ENCODE measurements at regions not wholly inside any gene's neighbourhood (a gene's known extent, or its start where the extent isn't known, plus 50 kb on each side); places are given as distances from the start of the nearest gene placed in this dataset.
"Not testable (repeated sequence)": the region's sequence is repeated elsewhere in the genome, so short reads cannot be mapped to it uniquely, and the experiment has no call there.

- DNase-seq, result not testable (repeated sequence)
These were observed 88.8 kb upstream of the MYLIP start for GRCh38 chr6:16039892-16040627.

- no peak for DNase-seq
These were observed 89.9 kb upstream of the MYLIP start for GRCh38 chr6:16038938-16039337.

DNA sequence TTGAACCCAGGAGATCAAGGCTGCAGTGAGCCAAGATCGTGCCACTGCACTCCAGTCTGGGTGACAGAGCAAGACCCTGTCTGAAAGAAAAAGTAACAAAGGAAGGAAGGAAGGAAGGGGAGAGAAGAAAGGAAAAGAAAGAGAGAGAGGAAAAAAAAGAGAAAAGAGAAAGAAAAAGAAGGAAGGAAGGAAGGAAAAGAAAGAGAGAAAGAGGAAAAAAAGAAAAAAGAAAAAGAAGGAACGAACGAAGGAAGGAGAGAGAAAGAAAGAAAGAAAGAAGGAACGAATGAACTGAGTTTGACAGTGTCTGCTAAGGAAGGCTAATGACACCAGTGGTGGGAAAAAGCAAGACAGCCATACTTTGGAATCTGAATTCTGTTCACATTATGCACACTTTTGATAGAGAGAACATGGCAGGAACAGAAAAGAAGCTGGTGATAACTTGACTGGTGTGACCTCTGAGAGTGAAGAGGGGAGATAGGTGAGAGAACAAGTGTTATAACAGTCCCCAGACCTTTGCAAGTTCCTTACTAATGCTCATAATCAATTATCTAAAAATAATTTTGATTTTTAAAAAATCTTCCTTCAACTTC lies 93.3 kb upstream of the MYLIP start:
- DNase-seq, result no peak

GRCh38 chr6:16033214-16033613 lies 95.7 kb upstream of the MYLIP start:
- DNase-seq, result no peak

- no peak for DNase-seq
These were observed 97.5 kb upstream of the MYLIP start for GRCh38 chr6:16031278-16031981.

DNA sequence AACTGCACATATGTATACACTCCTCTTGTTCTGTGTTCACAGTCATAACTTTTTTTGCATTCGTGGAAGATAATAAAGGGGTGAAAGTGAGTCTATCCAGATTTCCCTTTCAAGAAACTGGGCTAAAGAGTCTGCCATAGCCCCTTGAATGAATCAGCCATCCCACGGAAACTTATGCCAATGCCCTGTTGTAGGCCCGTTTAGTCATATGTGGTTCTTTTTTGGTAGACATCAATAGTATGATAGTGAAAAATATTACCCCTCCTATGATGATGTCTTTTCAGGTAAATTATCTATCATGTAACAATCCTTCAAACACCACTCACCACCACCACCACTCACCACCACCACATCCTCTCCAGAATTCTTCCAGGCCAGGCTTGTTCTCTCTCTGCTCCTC lies 99.9 kb upstream of the MYLIP start:
- no peak for DNase-seq

DNA sequence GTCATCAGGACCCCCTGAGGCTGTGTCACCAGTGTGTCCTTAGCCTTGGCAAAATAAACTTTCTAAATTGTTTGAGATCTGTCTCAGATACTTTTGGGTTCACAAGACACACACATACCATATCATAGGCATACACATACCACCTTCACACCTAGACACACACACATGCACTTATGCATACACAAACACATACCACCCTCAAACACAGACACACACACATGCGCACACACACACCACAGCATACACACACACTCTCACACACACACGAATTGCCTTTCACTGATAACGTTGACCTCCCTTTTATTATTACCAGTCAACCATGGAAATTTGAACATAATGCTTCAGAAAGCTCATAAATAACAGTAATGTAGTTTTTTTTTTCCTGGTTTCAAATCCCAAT lies 108.6 kb upstream of the MYLIP start:
- no peak for DNase-seq

- no peak for DNase-seq
These were observed 109.4 kb upstream of the MYLIP start for GRCh38 chr6:16019462-16019861.

DNA sequence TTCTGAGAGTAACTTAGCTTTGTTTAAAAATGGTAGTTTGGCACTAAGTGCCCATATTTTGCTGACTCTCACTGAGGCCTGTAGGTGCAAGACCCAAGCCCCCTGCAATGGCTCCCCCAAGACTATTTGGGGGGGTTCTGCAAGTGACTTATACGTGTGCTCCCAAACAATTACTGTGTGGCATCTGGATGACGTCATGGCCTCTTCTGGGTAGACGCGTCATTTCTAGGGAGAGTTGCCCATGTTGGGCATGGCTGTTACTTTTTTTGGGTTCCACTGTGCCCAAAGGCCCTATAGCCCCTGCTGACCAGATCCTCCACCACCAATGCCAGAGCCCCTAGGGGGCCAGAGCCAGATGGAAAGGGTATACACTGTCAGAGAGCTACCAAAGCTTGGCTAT lies 110.3 kb upstream of the MYLIP start:
- no peak for DNase-seq

GRCh38 chr6:16014325-16014724 lies 114.6 kb upstream of the MYLIP start:
- not testable (repeated sequence) for DNase-seq

DNA sequence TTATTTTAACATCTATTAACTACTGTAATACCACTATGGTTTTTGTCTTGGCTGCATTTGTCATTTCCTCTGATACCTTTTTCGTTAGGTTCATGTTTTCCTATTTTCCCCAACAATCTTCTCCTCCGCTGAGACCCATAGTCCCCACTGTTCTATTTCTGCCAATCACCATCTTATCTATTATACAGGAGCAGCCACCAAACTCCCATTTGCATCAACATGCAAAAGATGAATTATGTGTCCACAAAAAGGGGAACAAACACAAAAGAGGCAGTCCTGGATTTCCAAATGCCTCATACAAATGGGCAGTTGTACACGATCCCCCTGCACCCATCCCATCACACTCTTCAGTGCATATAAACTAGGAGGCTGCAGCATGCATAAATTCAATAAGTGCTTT lies 121.7 kb upstream of the MYLIP start:
- no peak for DNase-seq

DNA sequence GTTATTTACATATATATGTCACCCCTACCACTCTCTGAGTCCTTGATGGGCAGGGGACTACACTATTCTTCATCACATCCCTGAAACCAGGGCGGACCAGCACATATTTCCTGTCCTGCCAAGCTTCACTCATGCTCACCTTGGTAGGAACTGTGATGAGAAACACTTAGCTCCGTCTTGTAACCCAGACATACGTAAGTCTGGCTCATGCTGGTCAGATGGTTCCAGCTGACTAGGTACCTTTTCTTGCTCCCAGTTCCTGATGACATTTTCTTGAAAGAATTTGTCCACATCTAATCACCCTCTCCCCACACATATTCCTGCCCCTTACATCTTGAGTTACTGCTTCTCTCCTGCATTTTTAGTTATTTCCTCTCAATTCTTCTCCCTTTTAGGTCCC lies 122.2 kb upstream of the MYLIP start:
- DNase-seq, result no peak

DNA sequence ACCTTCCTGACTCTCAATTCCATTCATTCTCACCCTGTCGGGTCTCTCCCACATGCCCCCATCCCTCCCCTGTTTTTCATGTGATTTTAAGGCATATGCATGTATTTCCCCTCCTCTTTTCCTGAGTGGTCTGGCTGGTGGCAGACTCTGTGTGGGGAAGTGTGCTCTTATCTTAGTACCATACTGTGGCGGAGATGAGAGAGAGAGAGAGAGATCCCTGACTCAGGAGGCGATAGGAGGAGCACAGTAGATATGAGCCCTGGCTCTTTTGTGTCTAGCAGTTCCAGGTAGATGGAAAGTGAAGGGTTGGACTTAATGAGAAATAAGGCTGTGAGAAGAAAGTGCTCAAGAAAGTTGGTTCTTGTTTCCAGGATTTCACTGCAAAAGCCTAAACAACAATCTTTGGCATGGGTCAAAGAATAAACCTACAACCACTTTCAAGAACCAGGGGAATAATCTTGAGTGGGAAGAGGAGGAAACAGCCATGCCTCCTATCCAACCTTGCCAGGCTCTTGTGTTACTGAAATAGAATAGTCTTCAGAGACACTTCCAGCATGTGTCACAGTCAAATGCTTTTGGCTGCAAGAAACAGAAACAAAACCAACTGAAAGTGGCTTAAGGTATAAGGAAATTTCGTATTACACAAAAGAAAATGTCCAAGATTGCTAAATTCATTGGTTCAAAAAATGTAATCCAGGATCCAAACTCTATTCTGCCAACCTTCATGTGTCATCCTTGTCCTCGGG lies 123.8 kb upstream of the MYLIP start:
- DNase-seq, result no peak

DNA sequence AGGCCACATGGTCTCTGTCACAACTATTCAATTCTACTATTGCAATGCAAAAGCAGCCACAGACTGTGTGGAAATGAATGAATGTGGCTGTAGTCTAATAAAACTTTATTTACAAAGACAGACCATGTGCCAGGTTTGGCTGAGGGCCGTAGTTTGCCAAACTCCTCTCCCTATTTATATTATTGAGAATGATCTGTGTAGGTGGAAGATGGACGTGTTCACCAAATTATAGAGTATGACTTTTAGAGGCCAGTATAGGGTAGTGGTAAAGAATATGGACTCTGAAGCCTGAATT lies 125.7 kb upstream of the MYLIP start:
- DNase-seq, result no peak

- no peak for DNase-seq
These were observed 126.3 kb upstream of the MYLIP start for GRCh38 chr6:16002332-16003196.

GRCh38 chr6:16001158-16001557 lies 127.7 kb upstream of the MYLIP start:
- no peak for DNase-seq

DNA sequence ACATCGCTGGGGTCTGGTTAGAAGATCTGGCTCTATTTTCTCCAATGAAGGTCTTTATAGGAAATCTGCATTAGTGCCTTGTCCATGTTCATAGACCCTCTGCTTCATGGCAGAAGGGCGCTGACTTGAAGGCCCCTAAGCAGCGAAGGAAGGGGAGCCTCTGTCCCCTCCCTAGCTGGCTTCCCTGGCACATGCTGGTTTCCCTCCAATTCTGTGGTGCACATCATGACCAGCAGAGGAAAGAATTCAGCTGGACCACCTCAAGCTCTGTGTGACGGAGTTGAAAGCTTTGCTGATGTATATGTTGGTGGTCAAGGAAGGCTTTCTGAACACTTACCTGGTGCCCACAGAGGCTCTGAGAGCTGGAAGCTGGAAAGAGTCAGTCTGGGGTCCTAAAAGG lies 129.7 kb upstream of the MYLIP start:
- no peak for DNase-seq

- DNase-seq, result no peak
These were observed 131.1 kb upstream of the MYLIP start for GRCh38 chr6:15997586-15998388.

DNA sequence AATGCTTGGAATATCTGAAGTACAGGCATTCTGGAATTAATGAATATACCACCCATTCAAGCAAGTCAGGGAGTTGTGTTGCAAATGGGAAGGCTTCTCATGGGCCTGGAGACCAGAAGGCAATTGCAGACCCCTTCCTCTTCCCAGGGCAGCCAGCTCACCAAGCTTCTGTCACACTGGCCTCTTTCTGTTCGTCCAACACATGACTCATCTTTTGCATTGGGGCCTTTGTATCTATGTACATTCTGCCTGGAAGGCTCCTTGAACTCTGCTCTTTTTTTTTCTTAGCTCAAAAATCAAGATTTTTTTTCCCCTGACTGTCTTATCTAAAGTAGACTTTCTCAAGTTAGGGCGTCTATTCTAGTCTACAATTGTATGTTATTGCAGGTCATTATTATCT lies 132.9 kb upstream of the MYLIP start:
- DNase-seq, result no peak

DNA sequence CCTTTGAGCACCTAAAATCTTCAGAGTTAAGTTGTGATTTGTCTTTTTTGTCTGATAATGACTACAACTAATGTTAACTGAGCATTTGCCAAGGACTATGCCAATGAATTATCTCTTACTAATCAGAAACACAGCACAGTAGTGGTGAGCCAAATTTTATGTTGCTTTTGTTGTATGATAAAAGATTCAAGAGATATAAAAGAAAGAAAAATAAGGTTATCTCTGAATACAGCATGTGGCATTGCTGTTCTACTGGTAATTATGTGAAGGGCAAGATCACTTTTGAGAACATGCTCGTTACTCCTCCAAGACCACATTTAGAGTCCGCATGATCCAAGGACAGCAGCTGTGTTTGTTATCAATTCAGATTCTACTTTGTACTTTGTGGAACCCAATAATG lies 133.4 kb upstream of the MYLIP start:
- no peak for DNase-seq

- DNase-seq, result no peak
These were observed 133.9 kb upstream of the MYLIP start for GRCh38 chr6:15994814-15995459.

All from NCI-H774 (cell line).